ENCODE measurements at regions not wholly inside any gene's neighbourhood (a gene's known extent, or its start where the extent isn't known, plus 50 kb on each side); places are given as distances from the start of the nearest gene placed in this dataset.

DNA sequence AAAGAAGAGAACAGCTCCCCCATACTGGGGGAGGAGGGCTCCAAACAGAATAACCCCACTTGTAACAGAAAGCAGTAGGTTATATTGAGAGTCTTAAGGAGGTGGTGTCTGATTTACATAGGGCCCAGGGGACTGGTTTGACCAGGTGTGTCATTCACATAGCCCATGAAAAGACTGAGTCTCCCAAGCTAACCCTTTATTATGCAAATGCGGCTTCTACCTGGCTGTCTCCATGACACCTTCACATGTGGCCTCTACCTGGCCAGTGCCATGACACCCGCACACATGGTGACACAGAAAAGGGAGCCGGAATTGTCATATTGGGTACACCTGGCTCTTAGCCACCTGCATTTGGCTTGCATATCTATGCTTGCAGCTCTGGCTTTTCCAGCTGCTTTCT lies 1057.2 kb upstream of the PIK3C3 start:
- H3F3A ChIP-seq (replicated peaks; ENCODE audit: low read depth): no peaks in the 10 kb centered on the region
- Mint-ChIP-seq H3K9me3 (peaks cover 10% of the 10 kb centered on the region), H3K36me3 (ENCODE audit: low read depth) (peaks cover 8% of the 10 kb centered on the region; the same call in 2 of the 3 replicates), H3K4me1 (peaks cover 24% of the 10 kb centered on the region), H3K27me3 (ENCODE audit: insufficient read depth, low read depth, poor library complexity) (peaks cover 3% of the 10 kb centered on the region), H3K4me3 (no peak overlapping the region), H3K27ac (peak overlapping the region; percentile 50)
- no peaks in the 10 kb centered on the region for H3K79me2 ChIP-seq (replicated peaks; ENCODE audit: insufficient read depth)
- H3K4me1 ChIP-seq (ENCODE audit: insufficient read depth): peaks cover 30% of the 10 kb centered on the region
- peak; percentile 71 for DNase-seq (ENCODE audit: low spot score)
- no peaks in the 10 kb centered on the region for H3K36me3 ChIP-seq (ENCODE audit: insufficient read depth)
- H3K9me2 ChIP-seq (ENCODE audit: insufficient read depth): no peaks in the 10 kb centered on the region
- no peak for TF ChIP-seq ZNF331 (CRISPR knock-in tag; IDR thresholded peaks at IDR 0.05; ENCODE audit: low read depth)
- TF ChIP-seq NANOG (IDR thresholded peaks at IDR 0.05; ENCODE audit: borderline replicate concordance): no peak
- H2AFZ ChIP-seq: no peak overlapping the region
- peak; percentile 89 for ATAC-seq
- no peak overlapping the region for H3K27ac ChIP-seq (ENCODE audit: low read depth)
- H4K20me1 ChIP-seq (replicated peaks; ENCODE audit: insufficient read depth): no peaks in the 10 kb centered on the region
- peak overlapping the region; percentile 40 for H3K4me2 ChIP-seq
- H3K27me3 ChIP-seq (ENCODE audit: insufficient read depth): no peaks in the 10 kb centered on the region
- no peak overlapping the region for H3K4me3 ChIP-seq

DNA sequence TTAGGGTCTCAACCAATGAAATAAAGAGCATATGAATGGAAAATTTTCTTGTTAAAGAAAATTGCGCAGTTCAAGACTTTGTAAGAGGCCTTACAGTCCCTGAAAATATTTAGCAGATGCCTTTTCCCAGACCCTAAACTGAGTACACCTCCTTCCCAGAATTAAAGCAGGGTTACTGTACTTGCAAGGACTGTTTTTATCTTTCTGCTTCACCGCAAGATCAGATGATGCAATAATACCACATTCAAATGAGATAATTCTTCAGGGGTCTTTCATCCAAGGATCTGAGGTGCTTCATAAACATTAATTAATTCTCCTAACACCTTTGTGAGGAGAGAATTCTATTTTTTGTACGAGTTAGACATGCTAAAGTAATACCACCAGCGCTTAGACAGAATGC lies 1071.8 kb upstream of the PIK3C3 start:
- H3K4me2 ChIP-seq: no peak overlapping the region
- Mint-ChIP-seq H3K36me3 (ENCODE audit: low read depth) (peaks cover 5% of the 10 kb centered on the region; the same call in 2 of the 3 replicates), H3K4me1 (peaks cover 18% of the 10 kb centered on the region), H3K4me3 (no peak overlapping the region), H3K27ac (no peak overlapping the region; the same call in 1 of the 2 replicates), H3K27me3 (ENCODE audit: insufficient read depth, low read depth, poor library complexity) (no peaks in the 10 kb centered on the region), H3K9me3 (peaks cover 6% of the 10 kb centered on the region)
- no peaks in the 10 kb centered on the region for H3K79me2 ChIP-seq (replicated peaks; ENCODE audit: insufficient read depth)
- no peak overlapping the region for H3K4me3 ChIP-seq
- H3K27ac ChIP-seq (ENCODE audit: low read depth): no peak overlapping the region
- H4K20me1 ChIP-seq (replicated peaks; ENCODE audit: insufficient read depth): no peaks in the 10 kb centered on the region
- H3K4me1 ChIP-seq (ENCODE audit: insufficient read depth): peaks cover 17% of the 10 kb centered on the region; the same call in 1 of the 2 replicates
- no peaks in the 10 kb centered on the region for H3K27me3 ChIP-seq (ENCODE audit: insufficient read depth)
- no peaks in the 10 kb centered on the region for H3F3A ChIP-seq (replicated peaks; ENCODE audit: low read depth)
- no peaks in the 10 kb centered on the region for H3K36me3 ChIP-seq (ENCODE audit: insufficient read depth)
- ATAC-seq (no peak), DNase-seq (ENCODE audit: low spot score) (no peak)
- peak overlapping the region; percentile 77 for H2AFZ ChIP-seq
- no peaks in the 10 kb centered on the region for H3K9me2 ChIP-seq (ENCODE audit: insufficient read depth)
- TF ChIP-seq NANOG (IDR thresholded peaks at IDR 0.05; ENCODE audit: borderline replicate concordance) (no peak), EZH2phosphoT487 (IDR thresholded peaks at IDR 0.05; ENCODE audit: unreplicated experiment) (no peak), POLR2AphosphoS5 (IDR thresholded peaks at IDR 0.05; ENCODE audit: low read depth) (no peak), CREB1 (CRISPR knock-in tag; IDR thresholded peaks at IDR 0.05; ENCODE audit: low read depth) (no peak), STAT1 (IDR thresholded peaks at IDR 0.05; ENCODE audit: unreplicated experiment) (no peak), JUNB (IDR thresholded peaks at IDR 0.05; ENCODE audit: unreplicated experiment) (no peak), ZNF114 (CRISPR knock-in tag; IDR thresholded peaks at IDR 0.05) (no peak), EZH2 (IDR thresholded peaks at IDR 0.05; ENCODE audit: low read depth, unreplicated experiment) (no peak)
- TF ChIP-seq, protein P1, sequence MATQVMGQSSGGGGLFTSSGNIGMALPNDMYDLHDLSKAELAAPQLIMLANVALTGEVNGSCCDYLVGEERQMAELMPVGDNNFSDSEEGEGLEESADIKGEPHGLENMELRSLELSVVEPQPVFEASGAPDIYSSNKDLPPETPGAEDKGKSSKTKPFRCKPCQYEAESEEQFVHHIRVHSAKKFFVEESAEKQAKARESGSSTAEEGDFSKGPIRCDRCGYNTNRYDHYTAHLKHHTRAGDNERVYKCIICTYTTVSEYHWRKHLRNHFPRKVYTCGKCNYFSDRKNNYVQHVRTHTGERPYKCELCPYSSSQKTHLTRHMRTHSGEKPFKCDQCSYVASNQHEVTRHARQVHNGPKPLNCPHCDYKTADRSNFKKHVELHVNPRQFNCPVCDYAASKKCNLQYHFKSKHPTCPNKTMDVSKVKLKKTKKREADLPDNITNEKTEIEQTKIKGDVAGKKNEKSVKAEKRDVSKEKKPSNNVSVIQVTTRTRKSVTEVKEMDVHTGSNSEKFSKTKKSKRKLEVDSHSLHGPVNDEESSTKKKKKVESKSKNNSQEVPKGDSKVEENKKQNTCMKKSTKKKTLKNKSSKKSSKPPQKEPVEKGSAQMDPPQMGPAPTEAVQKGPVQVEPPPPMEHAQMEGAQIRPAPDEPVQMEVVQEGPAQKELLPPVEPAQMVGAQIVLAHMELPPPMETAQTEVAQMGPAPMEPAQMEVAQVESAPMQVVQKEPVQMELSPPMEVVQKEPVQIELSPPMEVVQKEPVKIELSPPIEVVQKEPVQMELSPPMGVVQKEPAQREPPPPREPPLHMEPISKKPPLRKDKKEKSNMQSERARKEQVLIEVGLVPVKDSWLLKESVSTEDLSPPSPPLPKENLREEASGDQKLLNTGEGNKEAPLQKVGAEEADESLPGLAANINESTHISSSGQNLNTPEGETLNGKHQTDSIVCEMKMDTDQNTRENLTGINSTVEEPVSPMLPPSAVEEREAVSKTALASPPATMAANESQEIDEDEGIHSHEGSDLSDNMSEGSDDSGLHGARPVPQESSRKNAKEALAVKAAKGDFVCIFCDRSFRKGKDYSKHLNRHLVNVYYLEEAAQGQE (IDR thresholded peaks at IDR 0.05; ENCODE audit: unreplicated experiment): no peak
- TF ChIP-seq, protein P2, sequence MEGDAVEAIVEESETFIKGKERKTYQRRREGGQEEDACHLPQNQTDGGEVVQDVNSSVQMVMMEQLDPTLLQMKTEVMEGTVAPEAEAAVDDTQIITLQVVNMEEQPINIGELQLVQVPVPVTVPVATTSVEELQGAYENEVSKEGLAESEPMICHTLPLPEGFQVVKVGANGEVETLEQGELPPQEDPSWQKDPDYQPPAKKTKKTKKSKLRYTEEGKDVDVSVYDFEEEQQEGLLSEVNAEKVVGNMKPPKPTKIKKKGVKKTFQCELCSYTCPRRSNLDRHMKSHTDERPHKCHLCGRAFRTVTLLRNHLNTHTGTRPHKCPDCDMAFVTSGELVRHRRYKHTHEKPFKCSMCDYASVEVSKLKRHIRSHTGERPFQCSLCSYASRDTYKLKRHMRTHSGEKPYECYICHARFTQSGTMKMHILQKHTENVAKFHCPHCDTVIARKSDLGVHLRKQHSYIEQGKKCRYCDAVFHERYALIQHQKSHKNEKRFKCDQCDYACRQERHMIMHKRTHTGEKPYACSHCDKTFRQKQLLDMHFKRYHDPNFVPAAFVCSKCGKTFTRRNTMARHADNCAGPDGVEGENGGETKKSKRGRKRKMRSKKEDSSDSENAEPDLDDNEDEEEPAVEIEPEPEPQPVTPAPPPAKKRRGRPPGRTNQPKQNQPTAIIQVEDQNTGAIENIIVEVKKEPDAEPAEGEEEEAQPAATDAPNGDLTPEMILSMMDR (conservative IDR thresholded peaks at IDR 0.05; ENCODE audit: low read depth in 2 of 2): no peak
- TF ChIP-seq, protein P3, sequence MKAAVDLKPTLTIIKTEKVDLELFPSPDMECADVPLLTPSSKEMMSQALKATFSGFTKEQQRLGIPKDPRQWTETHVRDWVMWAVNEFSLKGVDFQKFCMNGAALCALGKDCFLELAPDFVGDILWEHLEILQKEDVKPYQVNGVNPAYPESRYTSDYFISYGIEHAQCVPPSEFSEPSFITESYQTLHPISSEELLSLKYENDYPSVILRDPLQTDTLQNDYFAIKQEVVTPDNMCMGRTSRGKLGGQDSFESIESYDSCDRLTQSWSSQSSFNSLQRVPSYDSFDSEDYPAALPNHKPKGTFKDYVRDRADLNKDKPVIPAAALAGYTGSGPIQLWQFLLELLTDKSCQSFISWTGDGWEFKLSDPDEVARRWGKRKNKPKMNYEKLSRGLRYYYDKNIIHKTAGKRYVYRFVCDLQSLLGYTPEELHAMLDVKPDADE (IDR thresholded peaks at IDR 0.05): no peak

Measured in GM23338 (cell line).